IPS-18c (cell line): ENCODE measurements at regions not wholly inside any gene's neighbourhood (a gene's known extent, or its start where the extent isn't known, plus 50 kb on each side); places are given as distances from the start of the nearest gene placed in this dataset.

Experiments used
- H3K4me3 ChIP-seq: 2 replicates; pipeline ENCODE4 v1.7.0; 2013; ENCODE audit warnings: low read depth, mild to moderate bottlenecking, low read length, moderate library complexity; ENCODE audit not compliant: insufficient read depth
- H3K9me3 ChIP-seq: one replicate; pipeline ENCODE4 v1.6.1; 2013; ENCODE audit warnings: mild to moderate bottlenecking, low read length, moderate library complexity; ENCODE audit not compliant: control insufficient read depth, insufficient read depth

- Histone ChIP-seq H3K9me3 (no peaks in the 10 kb centered on the region), H3K4me3 (no peak overlapping the region)
Measured at GRCh38 chr3:116767726-116768125, 58.1 kb downstream of the TUSC7 start.

DNA sequence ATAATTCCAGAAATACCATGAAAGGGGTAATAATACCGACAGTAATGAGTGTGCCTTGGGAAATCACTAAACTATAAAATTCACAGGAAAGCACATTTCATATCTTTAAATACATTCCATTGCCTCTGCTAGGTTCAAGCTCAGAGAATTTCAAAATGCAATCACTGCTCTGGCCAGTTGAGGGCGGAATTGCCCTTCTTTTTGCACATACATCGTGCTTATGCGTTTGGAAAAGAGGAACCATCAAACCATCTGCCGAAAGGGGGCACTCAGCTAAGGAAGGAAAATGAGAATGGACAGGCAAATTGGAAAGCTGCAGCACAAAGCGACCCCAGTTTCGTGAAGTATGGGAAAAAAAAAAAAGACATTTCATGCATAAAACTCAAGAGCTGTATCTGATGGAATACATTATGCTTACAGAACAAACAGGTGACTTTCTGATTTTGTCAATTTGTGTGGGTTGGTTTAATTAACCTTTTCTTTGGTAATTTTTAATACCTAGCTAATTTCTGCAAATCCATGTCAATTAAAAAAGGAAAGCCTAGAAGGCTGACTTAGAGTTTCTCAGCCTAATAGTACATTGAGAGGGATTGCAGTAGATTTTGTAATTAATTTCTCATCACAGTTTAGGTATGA, 61.4 kb downstream of the TUSC7 start:
- H3K4me3 ChIP-seq = no peak overlapping the region
- H3K9me3 ChIP-seq = no peaks in the 10 kb centered on the region

GRCh38 chr3:116776880-116777785, 67.6 kb downstream of the TUSC7 start:
- Histone ChIP-seq H3K9me3 (no peaks in the 10 kb centered on the region), H3K4me3 (no peak overlapping the region)

- no peaks in the 10 kb centered on the region for H3K9me3 ChIP-seq
Measured at GRCh38 chr3:116785226-116785625, 75.6 kb downstream of the TUSC7 start.

GRCh38 chr3:116802651-116803050, 93.1 kb downstream of the TUSC7 start:
- no peak overlapping the region for H3K4me3 ChIP-seq
- H3K9me3 ChIP-seq = no peaks in the 10 kb centered on the region

More at GRCh38 chr3:116785226-116785625, 75.6 kb downstream of the TUSC7 start:
- no peak overlapping the region for H3K4me3 ChIP-seq

- no peaks in the 10 kb centered on the region for H3K9me3 ChIP-seq
- no peak overlapping the region for H3K4me3 ChIP-seq
Measured at GRCh38 chr3:116806351-116806750, 96.8 kb downstream of the TUSC7 start.

GRCh38 chr3:116808725-116809124, 99.1 kb downstream of the TUSC7 start:
- Histone ChIP-seq H3K4me3 (no peak overlapping the region), H3K9me3 (no peaks in the 10 kb centered on the region)

- no peaks in the 10 kb centered on the region for H3K9me3 ChIP-seq
- H3K4me3 ChIP-seq = no peak overlapping the region
Measured at GRCh38 chr3:116809208-116809607, 99.6 kb downstream of the TUSC7 start.

DNA sequence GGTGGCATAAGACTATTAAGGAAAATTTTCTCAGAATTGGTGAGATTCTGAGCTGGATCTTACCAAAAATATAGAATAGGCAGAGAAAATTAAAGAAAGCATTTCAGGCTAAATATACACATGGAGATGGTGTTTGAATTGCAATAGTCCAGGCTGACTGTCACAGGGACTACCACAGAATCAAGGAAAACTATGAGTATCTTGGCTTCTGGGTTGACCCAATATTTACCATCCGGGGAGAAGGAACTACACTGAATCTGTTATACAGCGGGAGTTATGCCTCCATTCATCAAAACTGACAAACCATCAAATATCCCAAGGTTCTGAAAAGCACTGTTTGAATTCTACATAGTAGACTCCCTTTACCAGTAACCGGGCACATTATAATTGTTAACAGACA, 102.2 kb downstream of the TUSC7 start:
- Histone ChIP-seq H3K4me3 (no peak overlapping the region), H3K9me3 (no peaks in the 10 kb centered on the region)

- no peak overlapping the region for H3K4me3 ChIP-seq
- no peaks in the 10 kb centered on the region for H3K9me3 ChIP-seq
Measured at GRCh38 chr3:116812949-116813348, 103.4 kb downstream of the TUSC7 start.

DNA sequence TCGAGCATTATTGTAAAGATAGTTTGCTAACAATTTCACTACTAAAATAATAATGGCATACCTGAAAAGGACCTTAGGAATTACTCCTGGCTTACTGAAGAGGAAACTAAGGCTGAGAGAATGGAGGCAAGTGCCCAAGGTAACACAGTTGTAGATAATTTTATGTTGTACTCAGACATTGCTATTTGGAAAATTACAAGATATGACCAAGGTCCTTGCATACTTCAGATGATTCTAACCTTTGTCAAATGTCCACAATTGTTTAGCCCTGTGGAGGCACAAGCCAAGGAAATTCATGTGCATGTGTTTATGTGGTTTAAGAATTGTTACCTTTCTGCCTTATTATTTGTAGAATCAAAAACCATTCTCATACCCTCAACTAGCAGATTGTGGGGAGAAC, 105.7 kb downstream of the TUSC7 start:
- Histone ChIP-seq H3K4me3 (no peak overlapping the region), H3K9me3 (no peaks in the 10 kb centered on the region)

DNA sequence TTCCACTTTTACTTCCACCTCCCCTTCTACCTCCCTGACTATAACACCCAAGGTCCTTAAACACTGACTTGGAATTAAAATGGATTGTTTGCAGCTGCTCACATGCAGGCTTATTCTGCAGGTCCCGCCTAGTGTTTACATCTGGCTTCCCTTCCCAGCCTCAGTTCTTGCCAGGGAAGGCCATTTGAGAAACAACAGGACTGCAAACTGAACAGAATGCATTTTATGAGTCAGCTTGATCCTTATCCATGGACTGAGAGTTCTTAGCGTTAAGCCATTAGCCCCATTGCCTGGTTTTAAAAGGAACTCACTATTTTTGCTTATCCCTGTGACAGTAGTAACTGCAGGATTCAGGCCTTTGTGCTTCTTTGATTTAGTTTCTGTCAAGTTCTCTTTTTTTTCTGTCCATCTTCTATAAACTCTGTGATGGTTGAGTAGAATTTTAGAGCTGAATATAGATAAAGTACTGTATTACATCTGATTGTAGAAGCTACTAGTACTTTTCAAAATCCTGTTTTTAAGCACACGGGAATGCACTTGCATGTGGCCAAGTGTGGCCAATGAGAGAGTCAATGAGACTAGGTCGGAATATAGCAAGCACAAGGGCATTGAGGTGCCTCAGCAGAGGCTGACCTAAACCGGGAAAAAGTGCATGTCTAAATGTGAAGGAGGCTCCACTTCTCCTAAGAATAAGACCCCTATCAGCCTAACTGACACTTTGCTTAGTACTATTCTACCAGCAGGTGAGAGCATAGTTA, 106.4 kb downstream of the TUSC7 start:
- Histone ChIP-seq H3K4me3 (no peak overlapping the region), H3K9me3 (no peaks in the 10 kb centered on the region)

- Histone ChIP-seq H3K9me3 (no peaks in the 10 kb centered on the region), H3K4me3 (no peak overlapping the region)
Measured at GRCh38 chr3:116821371-116821770, 111.8 kb downstream of the TUSC7 start.

GRCh38 chr3:116824208-116824607, 114.6 kb downstream of the TUSC7 start:
- Histone ChIP-seq H3K9me3 (no peaks in the 10 kb centered on the region), H3K4me3 (no peak overlapping the region)

DNA sequence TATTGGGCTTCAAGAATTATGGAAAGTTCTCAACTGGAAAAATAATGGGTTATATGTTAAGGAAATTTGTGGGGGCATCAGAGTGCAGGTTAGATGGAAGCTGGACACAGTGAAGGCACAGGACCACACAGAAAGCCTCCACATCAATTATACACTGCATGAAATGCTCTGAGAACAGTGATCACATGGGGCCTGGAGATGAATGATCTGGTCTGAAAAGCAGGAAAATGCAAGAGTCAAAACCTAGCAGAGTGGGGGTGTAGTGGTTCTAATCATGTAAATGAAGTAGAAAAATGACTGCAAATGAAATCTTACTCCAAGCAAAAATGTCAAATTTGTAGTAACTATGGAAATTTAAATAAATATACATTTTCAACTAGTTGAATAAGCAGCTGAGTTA, 123.6 kb downstream of the TUSC7 start:
- Histone ChIP-seq H3K9me3 (no peaks in the 10 kb centered on the region), H3K4me3 (no peak overlapping the region)

DNA sequence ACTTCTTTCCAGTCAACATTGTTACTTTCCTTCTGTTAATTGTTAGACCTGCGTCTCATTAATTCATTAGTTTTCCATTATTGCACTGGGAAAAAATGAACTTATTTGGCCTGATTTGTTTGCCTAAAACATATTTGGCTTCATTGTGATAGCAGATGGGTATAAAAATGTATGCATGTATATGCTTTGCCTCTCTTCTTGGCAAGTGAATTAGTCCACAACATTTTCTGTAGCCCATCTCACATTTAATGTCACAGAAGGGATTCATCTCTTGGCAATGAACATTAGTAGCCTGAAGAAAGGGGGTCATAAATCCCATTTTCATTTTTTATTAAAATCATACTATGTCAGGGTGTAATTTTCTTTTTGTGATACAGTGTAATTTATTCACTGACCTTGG, 125.2 kb downstream of the TUSC7 start:
- H3K9me3 ChIP-seq = no peaks in the 10 kb centered on the region
- H3K4me3 ChIP-seq = no peak overlapping the region

DNA sequence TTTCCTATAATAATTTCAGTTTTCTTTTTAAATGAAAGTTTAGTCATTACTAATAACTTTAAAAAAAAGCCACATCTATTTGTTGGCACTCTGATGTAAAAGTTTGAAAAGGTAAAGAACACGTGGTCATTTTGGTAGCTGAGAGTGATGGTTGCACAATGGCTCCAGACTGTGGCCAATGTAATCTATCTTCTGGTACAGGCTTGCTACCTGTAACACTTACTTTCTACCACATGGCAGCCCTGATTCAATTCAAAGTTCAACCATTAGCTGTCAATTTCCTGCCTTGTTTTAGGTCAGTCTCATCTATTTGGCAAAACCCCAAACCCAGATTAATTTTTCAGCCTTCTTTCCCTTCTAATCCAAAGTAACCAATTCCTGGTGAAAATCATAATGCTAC, 126.1 kb downstream of the TUSC7 start:
- Histone ChIP-seq H3K9me3 (no peaks in the 10 kb centered on the region), H3K4me3 (no peak overlapping the region)

DNA sequence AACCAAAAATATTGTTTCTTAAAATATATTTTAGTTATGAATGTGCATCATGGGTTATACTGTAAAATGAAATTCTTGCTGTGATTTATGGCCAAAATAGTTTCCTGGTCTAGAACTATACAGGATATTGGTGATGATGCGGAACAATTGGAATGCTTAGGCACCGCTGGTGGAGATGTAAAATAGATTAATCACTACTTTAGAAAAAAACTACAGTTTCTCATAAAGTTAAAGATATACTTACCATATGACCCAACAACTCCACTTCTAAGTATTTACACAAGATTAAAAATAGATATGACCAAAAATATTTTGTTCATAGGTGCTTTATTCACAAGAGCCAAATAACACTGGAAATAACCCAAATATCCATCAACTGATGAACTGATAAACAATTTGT, 126.7 kb downstream of the TUSC7 start:
- H3K4me3 ChIP-seq = no peak overlapping the region
- no peaks in the 10 kb centered on the region for H3K9me3 ChIP-seq
